ENCODE measurements at regions not wholly inside any gene's neighbourhood (a gene's known extent, or its start where the extent isn't known, plus 50 kb on each side); places are given as distances from the start of the nearest gene placed in this dataset.
A peak's percentile ranks its signal among the peaks of the same experiment; 100 is the strongest.

DNA sequence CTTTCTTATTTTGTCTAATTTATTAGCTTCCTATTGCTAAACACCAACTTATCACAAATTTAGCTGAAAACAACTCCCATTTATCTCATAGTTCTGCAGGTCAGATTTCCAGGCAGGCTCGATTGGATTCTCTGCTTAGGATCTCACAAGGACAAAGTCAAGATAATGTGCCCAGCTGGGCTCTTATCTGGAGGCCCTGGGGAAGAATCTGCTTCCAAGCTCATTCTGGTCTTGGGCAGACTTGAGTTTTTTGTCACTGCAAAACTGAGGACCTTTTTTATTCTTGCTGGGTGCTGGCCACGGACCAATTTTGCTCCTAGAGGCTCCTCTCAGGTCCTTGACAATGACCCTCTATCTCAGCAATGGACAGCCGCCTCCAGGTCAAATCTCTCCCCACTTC, 215.5 kb downstream of the TRIB2 start:
- no peak for DNase-seq

DNA sequence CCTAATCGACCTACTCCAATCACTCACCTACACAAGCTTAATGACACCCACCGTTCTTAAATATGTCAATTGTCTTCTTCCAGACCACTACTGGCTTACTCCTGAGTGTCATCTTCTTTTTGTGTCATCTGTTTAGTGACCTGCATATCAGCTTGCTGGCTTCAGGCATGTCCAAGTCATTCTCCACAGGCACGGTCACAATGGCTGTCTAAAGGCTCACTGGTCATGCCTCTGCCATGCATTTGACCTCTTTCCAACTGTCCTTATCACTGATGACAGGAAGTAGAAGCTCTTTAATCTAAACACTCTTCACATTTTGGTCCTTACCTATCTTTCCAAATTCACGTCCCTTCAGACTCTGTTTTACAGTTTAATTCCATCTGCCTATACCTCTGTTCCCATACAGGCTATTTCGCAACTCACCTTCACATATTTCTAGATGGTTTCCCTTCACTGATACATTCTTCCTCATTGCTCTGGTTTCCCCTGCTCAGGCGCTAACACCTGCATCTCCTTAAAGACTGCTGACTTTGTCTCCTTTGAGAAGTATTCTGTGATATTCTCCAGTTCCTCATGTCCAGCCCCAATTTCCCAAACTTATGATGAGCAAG, 217.5 kb downstream of the TRIB2 start:
- DNase-seq, result no peak

DNA sequence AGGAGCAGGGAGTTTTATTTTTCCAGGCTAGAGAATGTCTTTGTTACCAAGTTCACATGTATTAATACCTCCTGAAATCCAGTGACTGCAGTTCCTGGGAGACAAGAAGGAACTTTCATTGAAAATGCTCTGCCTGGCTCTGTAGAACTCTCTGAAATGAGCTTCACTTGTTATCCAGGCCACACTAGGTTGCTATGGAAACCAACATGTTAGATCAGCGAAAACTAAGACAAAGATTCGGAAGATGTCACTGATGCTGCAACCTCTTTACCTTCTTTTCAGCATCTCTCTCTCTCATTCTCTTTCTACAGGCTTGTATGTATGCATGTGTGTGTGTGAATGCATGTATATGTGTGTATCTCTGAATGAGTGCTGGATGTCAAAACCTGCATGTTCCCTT, 218.5 kb downstream of the TRIB2 start:
- no peak for DNase-seq

DNA sequence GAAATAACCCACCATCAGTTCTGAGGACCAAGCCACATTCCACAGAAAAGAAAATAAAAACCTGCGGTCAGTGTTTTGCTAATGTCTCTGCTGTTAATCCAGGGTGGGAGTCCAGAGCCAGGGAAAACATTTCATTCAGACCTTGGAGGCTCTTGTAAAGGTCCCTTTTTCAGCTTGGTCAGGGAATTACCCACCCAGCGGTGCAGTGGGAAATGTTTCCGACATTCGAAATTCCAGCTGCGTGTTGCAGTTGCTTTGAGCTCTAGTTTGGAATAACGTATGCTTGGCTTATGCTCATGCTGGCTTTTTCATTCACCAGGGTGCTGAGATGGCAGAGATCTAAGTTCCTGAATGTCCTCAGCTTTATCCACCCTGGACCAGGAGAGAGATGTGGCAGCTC, 219.1 kb downstream of the TRIB2 start:
- DNase-seq, result no peak

DNA sequence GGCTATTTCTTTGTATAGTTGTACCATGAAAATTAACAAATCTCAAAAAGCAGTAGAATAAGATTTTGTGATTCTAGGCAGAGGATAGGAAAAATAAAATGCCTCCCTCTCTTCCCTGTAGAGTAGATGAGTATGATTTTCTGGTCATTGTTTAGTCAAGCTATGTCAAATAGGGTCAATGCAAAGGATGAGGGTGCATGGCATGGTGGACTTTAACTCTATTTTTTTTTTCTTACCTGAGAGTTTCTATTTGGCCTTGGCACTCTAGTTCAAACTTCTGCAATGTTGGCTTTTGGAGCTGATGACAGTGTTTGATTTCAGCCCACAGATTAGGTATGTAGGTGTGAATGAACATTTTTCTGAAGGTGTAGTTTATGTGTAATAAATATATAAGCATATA, 224.5 kb downstream of the TRIB2 start:
- no peak for DNase-seq

DNA sequence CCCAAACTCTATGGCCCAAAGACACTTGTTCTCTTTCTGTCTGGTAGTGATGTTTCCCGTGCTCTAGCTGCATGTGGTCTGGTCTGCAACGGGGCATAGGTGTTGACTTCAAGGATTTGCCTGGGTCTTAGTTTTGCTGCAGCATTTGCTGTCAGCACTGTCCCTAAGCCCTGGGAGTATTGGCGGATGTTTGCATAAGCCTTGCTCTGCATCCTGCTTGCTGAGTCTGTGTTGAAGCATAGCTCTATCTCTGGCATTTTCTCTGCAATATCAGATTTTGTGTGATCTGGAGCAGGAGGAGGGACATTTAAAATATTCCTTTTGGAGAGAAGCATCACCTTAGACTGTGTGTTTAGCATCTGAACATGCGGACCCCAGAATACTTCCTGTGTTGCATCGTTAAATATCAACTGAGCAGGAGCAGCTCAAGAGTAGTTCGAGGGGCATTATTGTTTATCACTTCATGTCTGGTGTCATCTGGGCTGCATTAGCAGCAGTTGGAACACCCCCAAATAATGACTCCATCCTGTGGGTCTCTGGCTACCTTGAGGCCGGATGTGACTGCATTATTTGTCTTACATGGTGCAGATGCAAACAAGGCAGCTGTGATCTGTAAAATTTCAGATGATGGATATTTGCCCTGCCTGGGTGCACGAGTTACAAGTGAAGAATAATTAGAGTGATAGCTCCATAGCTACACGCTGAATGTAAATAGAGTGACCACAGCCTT, 231.7 kb downstream of the TRIB2 start:
- DNase-seq, result no peak

DNA sequence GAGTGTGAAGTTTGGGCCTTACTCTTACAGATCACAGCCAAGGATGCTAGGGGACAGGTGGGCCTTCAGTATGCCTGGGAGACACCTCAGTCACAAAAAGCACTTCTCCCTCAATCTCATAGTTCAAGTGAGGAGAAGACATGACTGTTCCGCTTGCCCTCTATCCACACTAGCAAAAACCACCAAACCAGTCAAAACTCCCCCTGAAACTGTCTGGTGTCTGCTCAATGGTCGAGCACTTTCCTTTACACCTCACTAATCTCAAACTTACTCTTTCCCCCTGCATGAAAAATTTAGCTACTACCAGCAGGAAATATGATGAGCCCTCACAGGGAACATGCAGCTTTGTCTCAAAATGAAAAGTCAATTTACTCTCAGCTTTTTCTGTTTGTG, 232.2 kb downstream of the TRIB2 start:
- peak; percentile 29 for DNase-seq

DNA sequence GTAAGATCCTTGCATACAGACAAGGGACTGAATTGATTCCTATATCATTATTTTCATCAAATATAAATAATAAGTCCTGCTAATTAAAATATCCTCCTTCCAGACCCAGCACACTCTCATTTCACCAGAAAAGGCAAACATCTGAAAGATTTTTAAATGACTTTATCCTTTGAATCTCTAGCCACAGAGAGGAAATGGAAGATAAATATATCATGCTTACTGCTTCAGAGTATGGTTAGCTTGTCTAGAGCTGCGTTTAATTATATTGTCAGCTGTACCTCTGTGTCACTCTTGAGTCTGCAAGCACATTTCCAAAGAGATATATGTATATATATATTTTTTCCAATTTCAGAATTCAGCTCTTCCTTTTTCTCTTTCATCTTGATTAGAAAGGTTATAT, 232.7 kb downstream of the TRIB2 start:
- DNase-seq, result no peak

DNA sequence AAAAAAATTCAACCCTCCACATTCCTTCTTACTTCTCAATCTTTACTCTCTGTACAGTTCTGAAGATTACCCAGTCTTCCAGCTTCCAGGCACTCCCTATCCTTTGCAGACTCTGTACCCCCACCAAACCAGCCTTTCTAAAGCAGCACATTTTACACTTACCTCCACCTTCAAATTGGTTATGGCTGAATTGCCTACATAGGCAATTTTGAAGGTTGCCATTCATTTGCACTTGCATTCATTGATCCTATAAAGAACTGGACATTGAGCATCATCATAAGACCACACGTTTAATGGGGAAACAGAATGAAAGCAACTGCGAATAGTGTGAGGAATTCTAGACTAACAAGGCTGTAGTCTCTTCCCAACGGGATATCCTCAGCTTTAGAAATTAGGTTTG, 233.4 kb downstream of the TRIB2 start:
- no peak for DNase-seq

DNA sequence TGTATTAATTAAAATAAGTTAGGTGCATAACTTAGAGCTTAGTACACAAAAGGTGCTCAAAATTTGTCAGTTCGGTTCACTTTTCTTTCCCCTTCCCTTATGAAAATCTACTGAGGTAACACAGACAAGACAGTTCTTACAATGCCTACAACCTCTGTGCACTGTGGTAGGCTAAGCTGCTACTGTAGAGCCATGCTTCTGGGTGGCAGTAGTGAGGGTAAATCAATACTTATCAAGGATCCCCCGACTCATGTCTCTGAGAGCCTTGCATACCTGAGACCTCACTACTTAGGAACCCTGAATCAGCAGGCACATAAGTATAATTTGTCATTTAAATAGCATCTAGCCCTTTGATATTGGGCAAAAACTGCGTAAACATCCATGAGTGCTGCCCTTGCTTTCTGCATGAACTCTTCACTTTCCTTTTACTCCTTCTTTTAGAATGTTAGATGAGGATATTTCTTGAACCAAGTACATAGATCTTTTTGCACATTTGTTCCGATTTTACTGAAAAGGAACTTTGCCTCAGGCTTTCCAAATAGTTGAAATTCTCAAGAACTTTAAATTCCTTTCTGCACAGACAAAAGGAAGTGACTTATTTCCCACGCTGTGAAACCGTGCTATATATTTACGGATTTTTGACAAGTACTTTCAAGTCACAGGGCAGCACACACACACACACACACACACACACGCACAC, 234.4 kb downstream of the TRIB2 start:
- DNase-seq, result no peak

DNA sequence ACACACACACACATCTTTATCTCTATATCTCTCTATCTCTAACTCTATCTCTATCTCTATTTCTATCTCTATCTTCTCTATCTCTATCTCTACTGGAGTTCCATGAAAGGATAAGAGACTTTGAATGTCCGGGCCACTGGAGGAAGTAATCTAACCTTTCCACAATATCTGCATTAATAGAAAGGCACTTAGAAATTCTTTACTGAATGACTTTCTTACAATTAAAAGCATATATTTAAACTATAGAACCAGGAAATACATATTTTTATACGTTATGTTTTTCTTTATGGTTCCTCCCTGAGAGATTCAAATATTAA, 234.9 kb downstream of the TRIB2 start:
- DNase-seq, result no peak

DNA sequence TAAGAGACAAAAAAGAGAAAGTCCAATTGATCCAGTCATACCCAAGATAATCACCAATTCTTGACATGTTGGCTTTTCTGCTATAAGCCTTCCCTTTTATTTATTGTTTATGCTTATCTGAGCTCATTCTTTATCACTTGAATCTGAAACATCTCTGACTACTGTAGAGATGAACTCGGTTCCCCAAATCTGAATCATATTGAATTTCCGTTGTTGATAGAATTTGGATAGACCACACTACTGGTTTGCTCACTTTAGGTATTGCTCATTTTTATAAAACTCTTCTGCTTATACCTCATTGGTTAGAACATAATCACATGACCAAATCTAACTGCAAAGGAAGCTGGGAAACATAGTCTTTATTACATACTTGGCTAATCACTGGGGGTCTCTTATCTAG, 236.9 kb downstream of the TRIB2 start:
- no peak for DNase-seq

DNA sequence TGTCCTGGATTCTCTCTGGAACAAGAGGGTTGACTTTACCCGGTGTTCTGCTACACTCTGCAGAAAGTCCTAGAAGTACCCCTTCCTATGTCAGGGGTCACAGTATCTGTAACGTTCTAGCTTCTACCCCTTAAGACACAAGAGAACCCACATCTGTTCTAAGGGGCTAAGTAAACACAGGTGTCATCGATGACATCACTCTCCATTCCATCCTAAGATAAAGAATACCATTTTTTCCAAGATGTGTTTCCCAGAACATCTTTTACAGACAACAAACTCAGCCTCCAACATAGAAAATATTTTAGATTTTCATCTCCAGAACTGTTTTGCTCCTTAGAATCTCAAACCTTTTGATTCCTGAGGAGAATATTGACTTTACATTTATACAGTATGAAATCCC, 239.1 kb downstream of the TRIB2 start:
- no peak for DNase-seq

DNA sequence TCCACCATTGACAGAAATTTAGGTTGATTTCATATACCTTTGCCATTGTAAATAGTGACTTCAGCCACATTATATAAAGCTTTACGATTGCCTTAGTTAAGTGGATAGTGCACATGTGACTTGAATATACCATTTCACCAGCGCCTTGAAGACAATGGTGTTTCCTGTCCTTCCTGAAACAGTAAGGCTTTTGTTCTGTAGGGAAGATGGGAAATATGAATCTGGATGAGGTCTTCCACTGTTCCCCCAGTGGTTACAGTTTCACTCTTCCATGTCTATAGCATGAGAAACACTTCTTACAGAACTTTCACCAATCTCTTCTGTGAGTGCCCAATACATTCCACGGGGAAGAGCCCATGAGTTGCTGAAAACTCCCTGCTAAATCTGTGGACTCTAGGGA, 240.5 kb downstream of the TRIB2 start:
- DNase-seq, result no peak

DNA sequence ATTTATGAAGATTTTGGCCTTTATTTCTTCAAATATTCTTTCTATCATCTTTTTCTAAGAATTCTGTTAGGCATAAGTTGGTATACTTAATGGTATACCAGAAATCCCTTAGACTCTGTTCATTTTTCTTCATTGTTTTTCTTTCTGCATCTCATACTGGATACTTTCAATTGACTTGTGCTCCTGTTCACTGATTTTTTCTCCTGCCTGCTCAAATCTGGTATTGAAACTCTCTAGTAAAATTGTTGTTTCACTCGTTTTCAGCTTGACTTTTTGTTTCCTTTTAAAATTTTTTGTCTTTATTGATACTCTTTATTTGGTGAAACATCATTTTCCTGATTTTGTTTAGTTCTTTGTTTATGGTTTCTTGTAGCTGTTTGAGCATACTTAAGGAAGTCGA, 243.2 kb downstream of the TRIB2 start:
- no peak for DNase-seq

DNA sequence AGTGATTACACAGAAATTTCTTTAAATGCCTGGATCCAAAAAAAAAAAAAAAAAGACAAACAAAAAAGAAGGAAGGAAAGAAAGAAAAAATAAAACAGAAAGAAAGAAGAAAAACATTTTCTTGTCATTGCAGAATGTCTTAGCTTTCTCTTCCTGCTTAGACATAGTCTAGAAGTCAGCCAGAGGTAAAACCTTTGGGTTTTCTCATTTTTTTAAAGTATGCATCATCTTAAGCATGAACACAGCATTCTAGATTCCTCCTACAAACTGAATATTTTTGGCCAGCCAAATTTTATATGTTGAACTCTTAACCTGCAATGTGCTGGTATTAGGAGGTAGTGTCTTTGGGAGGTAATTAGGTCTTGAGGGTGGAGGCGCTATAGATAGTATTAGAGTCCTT, 243.9 kb downstream of the TRIB2 start:
- DNase-seq, result no peak

DNA sequence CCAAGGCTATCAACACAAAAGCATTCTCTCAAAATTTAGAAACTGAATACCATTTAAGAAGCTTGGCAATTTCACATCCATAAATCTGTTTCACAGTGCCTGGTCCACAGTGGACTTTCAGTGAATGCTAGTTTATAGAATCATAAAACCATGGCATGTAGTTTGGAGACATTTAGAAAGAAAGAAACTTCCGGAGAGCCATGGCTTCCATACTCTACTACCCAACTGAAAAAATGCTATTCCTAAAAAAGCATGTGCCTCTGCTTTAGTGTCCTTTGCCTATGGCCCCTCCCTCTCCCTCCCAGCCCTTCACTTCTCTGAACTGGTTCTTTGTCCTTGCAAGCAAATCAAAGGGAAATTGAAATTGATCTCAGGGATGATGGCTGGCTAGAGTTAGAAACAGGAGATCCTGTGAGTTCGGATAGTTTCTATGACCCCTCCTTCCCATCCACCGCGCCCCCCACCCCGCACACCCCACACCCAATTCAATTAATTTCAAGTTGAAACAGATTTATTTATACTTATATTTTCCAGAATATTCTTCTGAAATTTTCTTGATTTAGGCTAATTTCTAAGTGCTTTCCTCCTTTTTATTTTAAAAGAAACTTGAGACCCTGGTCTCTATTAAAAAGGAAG, 248.3 kb downstream of the TRIB2 start:
- DNase-seq, result no peak

DNA sequence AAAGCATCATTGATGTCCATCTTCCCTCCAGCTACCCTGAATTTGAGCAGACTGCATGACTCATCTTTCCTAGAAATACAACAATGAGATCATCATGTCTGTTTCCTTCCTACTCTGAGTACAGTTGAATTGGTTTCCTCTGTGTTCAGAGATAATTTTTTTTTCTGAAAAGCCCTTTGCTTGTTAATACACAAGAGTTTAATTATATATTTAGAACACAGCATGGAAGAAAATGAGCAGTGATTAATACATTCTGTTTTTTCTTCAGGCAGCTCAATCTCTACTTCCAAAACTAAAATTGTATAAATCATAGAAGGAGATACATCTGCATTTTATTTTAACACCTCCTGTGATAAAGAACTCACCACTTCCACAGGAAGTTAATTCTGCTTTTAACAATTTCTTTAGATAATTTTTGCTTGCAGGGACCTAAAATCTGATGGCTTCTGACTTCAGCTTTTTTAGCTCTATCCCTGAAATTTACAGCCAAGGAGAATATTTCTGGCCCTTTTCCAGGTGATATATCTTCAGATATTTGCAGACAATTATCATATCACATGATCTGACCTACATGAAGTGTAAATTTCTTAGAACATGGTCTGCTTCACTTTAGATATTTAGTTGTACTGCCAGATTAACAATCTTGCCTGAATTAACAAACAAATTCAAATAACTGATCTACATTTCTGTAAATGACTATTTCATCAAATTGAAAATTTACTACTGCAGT, 249.0 kb downstream of the TRIB2 start:
- no peak for DNase-seq

DNA sequence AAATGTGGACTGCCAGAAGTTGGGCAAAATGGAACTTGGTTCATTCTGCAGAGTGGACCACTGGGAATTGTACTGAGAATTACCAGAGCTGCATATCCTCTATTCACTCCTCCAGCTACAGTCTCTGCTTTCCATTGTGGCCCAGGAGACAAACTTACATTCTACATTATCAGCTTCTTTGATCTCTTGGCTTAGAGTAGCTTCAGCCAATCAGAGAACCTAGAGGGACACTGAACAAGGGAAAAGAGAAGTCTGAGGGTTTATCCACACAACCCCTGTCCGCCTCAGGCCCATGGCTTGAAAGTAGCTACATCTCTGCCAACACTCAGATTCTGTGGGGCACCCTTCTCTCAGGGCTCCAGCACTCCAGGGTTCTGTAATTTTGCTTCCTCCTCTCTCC, 251.1 kb downstream of the TRIB2 start:
- DNase-seq, result no peak

DNA sequence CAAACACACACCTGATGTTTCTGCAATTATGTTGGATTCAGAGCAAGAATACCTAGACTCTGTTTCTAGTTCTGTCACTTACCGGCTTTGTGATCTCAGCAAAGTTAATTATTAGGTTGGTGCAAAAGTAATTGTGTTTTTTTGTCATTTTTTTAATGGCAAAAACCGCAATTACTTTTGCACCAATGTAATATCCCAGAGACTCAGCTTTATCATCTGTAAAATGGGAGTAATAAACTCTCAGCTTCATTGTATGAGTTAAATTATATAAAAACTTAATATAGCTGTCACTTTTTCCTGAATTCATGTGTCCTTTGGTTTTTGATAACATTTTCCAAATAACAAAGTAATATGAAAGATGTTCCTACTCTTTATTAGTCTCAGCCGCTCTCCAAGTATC, 251.7 kb downstream of the TRIB2 start:
- no peak for DNase-seq

DNA sequence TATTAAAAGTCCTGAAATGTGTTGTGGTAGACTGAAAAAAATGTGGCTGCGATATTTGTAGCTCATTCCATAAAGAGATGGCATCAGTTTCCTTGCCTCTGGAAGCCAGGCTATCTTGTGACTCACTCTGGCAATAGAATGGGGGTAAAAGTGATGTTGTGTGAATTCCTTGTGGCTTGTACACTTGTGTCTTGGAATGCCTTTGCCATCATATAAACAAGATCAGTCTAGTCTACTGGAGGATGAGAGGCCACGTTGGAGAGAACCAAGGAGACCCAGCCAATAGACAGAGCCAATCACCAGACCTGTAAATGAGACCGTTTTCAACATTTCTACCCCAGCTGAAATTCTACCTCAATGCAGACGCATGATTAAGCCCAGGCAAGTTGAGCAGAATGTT, 254.1 kb downstream of the TRIB2 start:
- no peak for DNase-seq

DNA sequence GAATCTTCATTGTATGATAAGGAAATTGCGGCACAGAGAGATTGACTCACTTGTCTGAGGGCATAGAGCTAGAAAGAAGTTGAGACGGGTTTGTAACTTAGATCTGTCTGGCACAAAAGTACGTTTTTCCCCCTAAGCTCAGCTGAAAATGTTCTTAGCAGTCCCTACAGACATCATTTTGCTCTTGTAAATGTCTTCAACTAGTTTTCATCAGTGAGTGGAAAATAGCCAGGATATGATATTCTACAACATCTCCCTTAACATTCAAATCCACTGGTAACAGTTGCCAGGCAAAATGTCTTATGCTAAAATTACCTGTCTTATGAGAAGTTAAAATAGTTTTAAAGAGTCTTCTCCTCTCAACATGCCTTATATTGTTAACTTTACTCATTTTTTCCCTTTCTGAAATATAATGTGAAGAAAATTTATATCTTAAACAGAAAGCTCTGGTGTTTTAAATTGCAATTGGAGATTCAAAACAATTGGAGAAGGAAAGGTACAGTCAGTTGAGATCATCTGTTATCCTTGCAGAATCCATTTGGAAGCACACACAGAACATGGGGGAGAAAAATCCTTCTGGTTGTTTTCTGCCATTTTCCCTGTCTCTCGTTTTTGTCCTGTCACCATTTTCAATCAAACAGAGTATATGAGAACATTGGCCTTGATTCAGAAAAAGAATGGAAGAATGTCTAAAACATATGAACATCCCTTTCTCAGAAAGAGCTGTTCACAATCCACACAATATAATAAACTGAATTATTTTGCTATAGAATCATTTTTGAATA, 255.0 kb downstream of the TRIB2 start:
- DNase-seq, result no peak
